HL-60 (cell line): ENCODE measurements at regions not wholly inside any gene's neighbourhood (a gene's known extent, or its start where the extent isn't known, plus 50 kb on each side); places are given as distances from the start of the nearest gene placed in this dataset.

Experiments used
- DNase-seq, 2 experiments: peaks; one replicate each; pipeline ENCODE4 v3.0.0-alpha.2; 2010 to 2020; ENCODE audit warnings: low read depth in 1 of 2, low spot score in 1 of 2
- H3K27ac ChIP-seq: fragments of 250-450 bp; sonication (Bioruptor Pico); replicated peaks from 2 replicates; pipeline ENCODE4 v1.5.1; 2020; ENCODE audit warnings: mild to moderate bottlenecking, moderate library complexity
- H3K27me3 ChIP-seq: fragments of 250-450 bp; sonication (Bioruptor Pico); 2 replicates; pipeline ENCODE4 v1.5.1; 2021; ENCODE audit warnings: mild to moderate bottlenecking, moderate library complexity; ENCODE audit not compliant: insufficient read depth, poor library complexity, severe bottlenecking
- H3K4me3 ChIP-seq: replicated peaks from 2 replicates; pipeline ENCODE4 v1.5.1; 2011; ENCODE audit warnings: mild to moderate bottlenecking, control low read depth, low read length; ENCODE audit not compliant: insufficient read depth
- GABPA ChIP-seq: IDR thresholded peaks from 2 replicates; pipeline ENCODE4 v1.6.1; 2012; ENCODE audit warnings: low read depth
- POLR2AphosphoS5 ChIP-seq: IDR thresholded peaks from 2 replicates; pipeline ENCODE4 v1.6.1; 2012; ENCODE audit warnings: low read depth
- REST ChIP-seq: IDR thresholded peaks from 2 replicates; pipeline ENCODE4 v1.6.1; 2012; ENCODE audit warnings: low read depth; ENCODE audit not compliant: insufficient replicate concordance
- SPI1 ChIP-seq: IDR thresholded peaks from 2 replicates; pipeline ENCODE4 v1.6.1; 2012; ENCODE audit warnings: low read depth, mild to moderate bottlenecking, borderline replicate concordance
- TF ChIP-seq, protein P1 (sequence below): IDR thresholded peaks from one replicate; pipeline ENCODE4 v1.5.1; 2011; ENCODE audit warnings: low read length, control low read depth, inconsistent platforms; ENCODE audit not compliant: insufficient read depth

GRCh38 chr7:41203542-41203941 lies 499.3 kb downstream of the INHBA start:
- DNase-seq = no peak
- TF ChIP-seq POLR2AphosphoS5 (no peak), REST (no peak), SPI1 (no peak), GABPA (no peak)
- TF ChIP-seq, protein P1, sequence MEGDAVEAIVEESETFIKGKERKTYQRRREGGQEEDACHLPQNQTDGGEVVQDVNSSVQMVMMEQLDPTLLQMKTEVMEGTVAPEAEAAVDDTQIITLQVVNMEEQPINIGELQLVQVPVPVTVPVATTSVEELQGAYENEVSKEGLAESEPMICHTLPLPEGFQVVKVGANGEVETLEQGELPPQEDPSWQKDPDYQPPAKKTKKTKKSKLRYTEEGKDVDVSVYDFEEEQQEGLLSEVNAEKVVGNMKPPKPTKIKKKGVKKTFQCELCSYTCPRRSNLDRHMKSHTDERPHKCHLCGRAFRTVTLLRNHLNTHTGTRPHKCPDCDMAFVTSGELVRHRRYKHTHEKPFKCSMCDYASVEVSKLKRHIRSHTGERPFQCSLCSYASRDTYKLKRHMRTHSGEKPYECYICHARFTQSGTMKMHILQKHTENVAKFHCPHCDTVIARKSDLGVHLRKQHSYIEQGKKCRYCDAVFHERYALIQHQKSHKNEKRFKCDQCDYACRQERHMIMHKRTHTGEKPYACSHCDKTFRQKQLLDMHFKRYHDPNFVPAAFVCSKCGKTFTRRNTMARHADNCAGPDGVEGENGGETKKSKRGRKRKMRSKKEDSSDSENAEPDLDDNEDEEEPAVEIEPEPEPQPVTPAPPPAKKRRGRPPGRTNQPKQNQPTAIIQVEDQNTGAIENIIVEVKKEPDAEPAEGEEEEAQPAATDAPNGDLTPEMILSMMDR = no peak
- Histone ChIP-seq H3K4me3 (no peak overlapping the region), H3K27ac (no peak overlapping the region), H3K27me3 (no peaks in the 10 kb centered on the region)

GRCh38 chr7:41201021-41201420 lies 501.9 kb downstream of the INHBA start:
- DNase-seq = no peak
- H3K4me3 ChIP-seq = no peak overlapping the region
- no peaks in the 10 kb centered on the region for H3K27me3 ChIP-seq
- no peak overlapping the region for H3K27ac ChIP-seq
- TF ChIP-seq POLR2AphosphoS5 = no peak
- no peak for TF ChIP-seq REST
- TF ChIP-seq SPI1 = no peak

- no peak for DNase-seq
- Histone ChIP-seq H3K4me3 (no peak overlapping the region), H3K27ac (no peak overlapping the region), H3K27me3 (no peaks in the 10 kb centered on the region)
- TF ChIP-seq, protein P1 = no peak
- no peak for TF ChIP-seq REST
- no peak for TF ChIP-seq POLR2AphosphoS5
- TF ChIP-seq GABPA = no peak
- TF ChIP-seq SPI1 = no peak
Measured at GRCh38 chr7:41199136-41199535, 503.8 kb downstream of the INHBA start.

GRCh38 chr7:41198502-41198901 lies 504.4 kb downstream of the INHBA start:
- H3K4me3 ChIP-seq = no peak overlapping the region
- TF ChIP-seq, protein P1 = no peak
- TF ChIP-seq GABPA = no peak
- no peak for TF ChIP-seq POLR2AphosphoS5
- TF ChIP-seq SPI1 = no peak
- no peak for TF ChIP-seq REST
- no peaks in the 10 kb centered on the region for H3K27me3 ChIP-seq
- DNase-seq = no peak
- H3K27ac ChIP-seq = no peak overlapping the region
